K562 (cell line): ENCODE measurements at regions not wholly inside any gene's neighbourhood (a gene's known extent, or its start where the extent isn't known, plus 50 kb on each side); places are given as distances from the start of the nearest gene placed in this dataset.

ENCODE experiments used
- ATAC-seq: fragments of 200-7000 bp; cut with Tn5 transposase; 3 replicates; pipeline ENCODE4 v1.9.1; 2020; ENCODE audit warnings: moderate library complexity
- BruUV-seq: library from RNA; stranded (reverse); fragments of 400-500 nt; replicated peaks from 2 replicates; lab custom pipeline; 2021; lab: Mats Ljungman, UMichigan
- CTCF ChIA-PET: fragments of 300-600 bp; formaldehyde crosslinking; extraction: SDS; loops from one replicate; lab custom pipeline; 2021; ENCODE audit warnings: low intra/inter-chr PET ratio; lab: Yijun Ruan, JAX
- POLR2A ChIA-PET: fragments of 300-600, 350-650 bp; sonication (Branson Sonifier 250); formaldehyde crosslinking; extraction: SDS; loops from one replicate; lab custom pipeline; 2021; ENCODE audit warnings: antibody characterized with exemption, inconsistent platforms; lab: Yijun Ruan, JAX
- DNase-seq, 4 experiments: peaks; one replicate each; pipeline versions ENCODE4 v3.0.0 to v3.0.0-alpha.2; 2011 to 2018; ENCODE audit warnings: low spot score in 3 of 4, mixed read lengths in 3 of 4; ENCODE audit errors: extremely low read depth in 1 of 4
- FAIRE-seq: peaks from 2 replicates; lab custom pipeline; 2011; peaks lifted over from hg19 to GRCh38; lab: Jason Lieb, UNC
- H2AFZ ChIP-seq: 2 replicates; pipeline ENCODE4 v1.6.0; 2011; ENCODE audit warnings: low read depth, low read length, control low read depth, inconsistent platforms
- H3K27ac ChIP-seq: fragments of 200-600 bp; 3 replicates; pipeline ENCODE4 v1.8.0; 2011; ENCODE audit warnings: low read depth, mild to moderate bottlenecking, control low read depth, inconsistent platforms, low read length, moderate library complexity, mixed read lengths; ENCODE audit errors: extremely low read depth
- H3K27me3 ChIP-seq, 2 experiments: fragments of 300-600 bp in 1 of 2; 2 replicates in 1 of 2; 3 replicates in 1 of 2; pipeline versions ENCODE4 v1.6.0 to v1.8.0; 2011; ENCODE audit warnings: inconsistent platforms in 2 of 2, low read length in 2 of 2, mild to moderate bottlenecking in 1 of 2, mixed read lengths in 1 of 2, moderate library complexity in 1 of 2; ENCODE audit not compliant: control insufficient read depth in 2 of 2, insufficient read depth in 2 of 2
- H3K36me3 ChIP-seq: fragments of 300-600 bp; 3 replicates; pipeline ENCODE4 v1.8.0; 2011; ENCODE audit warnings: mild to moderate bottlenecking, low read length, inconsistent platforms; ENCODE audit not compliant: control insufficient read depth, insufficient read depth
- H3K4me1 ChIP-seq, 2 experiments: fragments of 200-600 bp in 1 of 2; replicated peaks in 1 of 2; 2 replicates in 1 of 2; 3 replicates in 1 of 2; pipeline versions ENCODE4 v1.5.1 to v1.8.0; 2011; ENCODE audit warnings: inconsistent platforms in 2 of 2, low read length in 2 of 2, mild to moderate bottlenecking in 1 of 2, mixed read lengths in 1 of 2, moderate library complexity in 1 of 2; ENCODE audit not compliant: control insufficient read depth in 2 of 2, insufficient read depth in 2 of 2
- H3K4me2 ChIP-seq: 2 replicates; pipeline ENCODE4 v1.6.1; 2011; ENCODE audit warnings: low read length, control low read depth, inconsistent platforms, mixed read lengths; ENCODE audit not compliant: insufficient read depth
- H3K4me3 ChIP-seq: fragments of 200-600 bp; sonication (generic), shearing (Covaris generic); 2 replicates; pipeline ENCODE4 v1.5.1; 2016; ENCODE audit warnings: control low read depth, inconsistent platforms
- H3K79me2 ChIP-seq: fragments of 200-600 bp; 3 replicates; pipeline ENCODE4 v1.8.0; 2011; ENCODE audit warnings: low read length, inconsistent platforms; ENCODE audit not compliant: control insufficient read depth, insufficient read depth
- H3K9ac ChIP-seq, 2 experiments: 2 replicates each; pipeline versions ENCODE4 v1.6.0 to v1.6.1; 2011; ENCODE audit warnings: low read depth in 2 of 2, low read length in 2 of 2, control low read depth in 1 of 2, inconsistent platforms in 1 of 2, mild to moderate bottlenecking in 1 of 2, mixed read lengths in 1 of 2; ENCODE audit not compliant: insufficient read depth in 1 of 2
- H3K9me1 ChIP-seq: one replicate; pipeline ENCODE4 v1.6.0; 2011; ENCODE audit warnings: inconsistent platforms, mild to moderate bottlenecking, low read length, moderate library complexity; ENCODE audit not compliant: control insufficient read depth, insufficient read depth
- H3K9me3 ChIP-seq: replicated peaks from 2 replicates; pipeline ENCODE4 v1.5.1; 2011; ENCODE audit warnings: low read depth, low read length, inconsistent platforms; ENCODE audit not compliant: control insufficient read depth, insufficient read depth
- H4K20me1 ChIP-seq: replicated peaks from 2 replicates; pipeline ENCODE4 v1.6.1; 2011; ENCODE audit warnings: low read length, inconsistent platforms, mixed read lengths; ENCODE audit not compliant: control insufficient read depth, insufficient read depth
- ARID2 ChIP-seq: fragments of 450-650 bp; IDR thresholded peaks from 2 replicates; pipeline ENCODE4 v1.6.1; 2017; ENCODE audit warnings: antibody characterized with exemption, mild to moderate bottlenecking
- CBX2 ChIP-seq: fragments of 200-600 bp; sonication (generic); IDR thresholded peaks from one replicate; pipeline ENCODE4 v1.6.1; 2012; ENCODE audit warnings: mild to moderate bottlenecking, low read length, inconsistent platforms; ENCODE audit not compliant: insufficient read depth, poor library complexity, severe bottlenecking
- CCNT2 ChIP-seq: IDR thresholded peaks from 2 replicates; pipeline ENCODE4 v1.6.1; 2011; ENCODE audit warnings: borderline replicate concordance, low read depth, mild to moderate bottlenecking, moderate library complexity, mixed read lengths, low read length; ENCODE audit not compliant: insufficient read length; ENCODE audit errors: extremely low read depth
- ELF4 ChIP-seq: fragments of 450-650 bp; formaldehyde crosslinking; IDR thresholded peaks from 2 replicates; pipeline ENCODE4 v1.4.0; 2022; ENCODE audit warnings: missing genetic modification characterization
- KLF10 ChIP-seq: fragments of 250-450 bp; sonication (Bioruptor Pico); IDR thresholded peaks from 2 replicates; pipeline ENCODE4 v1.6.1; 2021; ENCODE audit warnings: matching md5 sums
- LARP7 ChIP-seq: fragments of 450-650 bp; IDR thresholded peaks from 2 replicates; pipeline ENCODE4 v1.6.1; 2016
- POLR2AphosphoS2 ChIP-seq: IDR thresholded peaks from 2 replicates; pipeline ENCODE4 v1.6.1; 2012; ENCODE audit warnings: low read length, improper control_type of control experiment
- PTTG1 ChIP-seq: fragments of 450-650 bp; IDR thresholded peaks from 2 replicates; pipeline ENCODE4 v1.6.1; 2016; ENCODE audit warnings: low read depth, mild to moderate bottlenecking, missing genetic modification characterization, missing compliant biosample characterization
- SAFB2 ChIP-seq: fragments of 200-400 bp; formaldehyde crosslinking; IDR thresholded peaks from 2 replicates; pipeline ENCODE4 v1.6.1; 2018; ENCODE audit warnings: borderline replicate concordance, low read length, low read depth, moderate library complexity; ENCODE audit not compliant: severe bottlenecking
- SMAD1 ChIP-seq: fragments of 150-350 bp; IDR thresholded peaks from 2 replicates; pipeline ENCODE4 v1.6.1; 2014; ENCODE audit warnings: low read length, low read depth; ENCODE audit not compliant: partially characterized antibody
- TEAD4 ChIP-seq, 2 experiments: sonication (generic) in 1 of 2; formaldehyde crosslinking in 1 of 2; IDR thresholded peaks; 2 replicates each; pipeline versions ENCODE4 v1.6.1 to v1.8.0; 2012 to 2022; ENCODE audit warnings: borderline replicate concordance in 1 of 2, inconsistent platforms in 1 of 2, low read length in 1 of 2, mild to moderate bottlenecking in 1 of 2, missing genetic modification reagents in 1 of 2
- ZBTB9 ChIP-seq: fragments of 450-650 bp; formaldehyde crosslinking; IDR thresholded peaks from 2 replicates; pipeline ENCODE4 v1.4.0; 2020; ENCODE audit warnings: mild to moderate bottlenecking, moderate library complexity
- ZNF165 ChIP-seq: fragments of 250-450 bp; sonication (Bioruptor Pico); IDR thresholded peaks from 2 replicates; pipeline ENCODE4 v1.4.0; 2020; ENCODE audit warnings: borderline replicate concordance
- ZNF592 ChIP-seq: fragments of 450-650 bp; IDR thresholded peaks from 2 replicates; pipeline ENCODE4 v1.6.1; 2017; ENCODE audit warnings: antibody characterized with exemption, mild to moderate bottlenecking
- WGBS: fragments of 100-300 bp; shearing (Covaris generic); methylation state at CpG from one replicate; pipeline ENCODE4 v1.1.6; 2016; ENCODE audit warnings: low coverage, mixed read lengths; ENCODE audit not compliant: insufficient coverage; ENCODE audit errors: missing lambda C conversion rate; 5-methylcytosine and 5-hydroxymethylcytosine counted together
- in situ Hi-C: fragments of 300-500 bp; cut with MboI; formaldehyde crosslinking; loops from 4 replicates; pipeline ENCODE4 v1.15.0; 2018; ENCODE audit warnings: inconsistent platforms, mixed read lengths
- intact Hi-C: fragments of 100-400 bp; cut with micrococcal nuclease; formaldehyde crosslinking; loops from 2 replicates; pipeline ENCODE4 v1.14.2; 2022

GRCh38 chr2:58973811-58974281 is 732.7 kb upstream of the FANCL start:
- no peaks in the 10 kb centered on the region for H3K27me3 ChIP-seq
- H3K4me1 ChIP-seq = no peaks in the 10 kb centered on the region
- intact Hi-C loops = loop anchor here (10.0 kb wide), 1 partner anchor 209 kb away; no protein-coding TSS in a partner anchor
- H3K4me2 ChIP-seq = no peak overlapping the region
- H4K20me1 ChIP-seq = no peaks in the 10 kb centered on the region
- no peak for TF ChIP-seq CBX2
- no peak for TF ChIP-seq TEAD4 (IDR thresholded peaks at IDR 0.05; ENCODE audit: low read length)
- no peak for TF ChIP-seq TEAD4 (CRISPR knock-in tag; IDR thresholded peaks at IDR 0.05; ENCODE audit: borderline replicate concordance)
- no peak for TF ChIP-seq ZNF592
- TF ChIP-seq SMAD1 = no peak
- no peak for TF ChIP-seq ZBTB9
- no peak for TF ChIP-seq ELF4 (CRISPR knock-in tag)
- TF ChIP-seq ARID2 = no peak
- TF ChIP-seq SAFB2 = no peak
- TF ChIP-seq LARP7 = no peak
- TF ChIP-seq KLF10 (CRISPR knock-in tag) = no peak
- TF ChIP-seq POLR2AphosphoS2 = no peak
- no peak for TF ChIP-seq ZNF165 (CRISPR knock-in tag)
- no peak for TF ChIP-seq CCNT2
- no peak for TF ChIP-seq PTTG1 (tag)
- TF ChIP-seq, all 486 proteins: peak for 0
- H3K9ac ChIP-seq = no peak overlapping the region
- FAIRE-seq (no peak), ATAC-seq (no peak), DNase-seq (no peak)
- BruUV-seq = no TSS peak
- H3K36me3 ChIP-seq = no peaks in the 10 kb centered on the region
- H3K79me2 ChIP-seq = no peaks in the 10 kb centered on the region
- WGBS = 5% methylated on average over 6 of the region's 6 CpGs
- H3K9me3 ChIP-seq = no peaks in the 10 kb centered on the region
- in situ Hi-C loops = no loop called here
- ChIA-PET POLR2A (interaction anchor here (0.5 kb wide), 1 partner anchor 56 kb away, joined by 3 read pairs; no protein-coding TSS in a partner anchor), CTCF (no interaction called here)
- H2AFZ ChIP-seq = no peak overlapping the region
- H3K9me1 ChIP-seq = no peaks in the 10 kb centered on the region
- H3K27ac ChIP-seq = no peak overlapping the region
- no peak overlapping the region for H3K4me3 ChIP-seq
